Duodenal mucosa (tissue), 2 donors: ENCODE measurements at regions not wholly inside any gene's neighbourhood (a gene's known extent, or its start where the extent isn't known, plus 50 kb on each side); places are given as distances from the start of the nearest gene placed in this dataset.

Experiments used
- H3K27ac ChIP-seq: one replicate; pipeline ENCODE4 v1.7.0; 2013; ENCODE audit warnings: low read depth, low read length
- H3K27me3 ChIP-seq, 2 donors: one replicate each; pipeline ENCODE4 v1.7.0; 2013; ENCODE audit warnings: low read length in 2 of 2, control low read depth in 1 of 2; ENCODE audit not compliant: insufficient read depth in 2 of 2, control insufficient read depth in 1 of 2
- H3K36me3 ChIP-seq, 2 donors: one replicate each; pipeline ENCODE4 v1.7.0; 2013; ENCODE audit warnings: low read length in 2 of 2, control low read depth in 1 of 2; ENCODE audit not compliant: insufficient read depth in 2 of 2, control insufficient read depth in 1 of 2
- H3K4me1 ChIP-seq, 2 donors: one replicate each; pipeline ENCODE4 v1.7.0; 2013; ENCODE audit warnings: low read length in 2 of 2, control low read depth in 1 of 2; ENCODE audit not compliant: insufficient read depth in 2 of 2, control insufficient read depth in 1 of 2
- H3K4me3 ChIP-seq, 2 donors: one replicate each; pipeline ENCODE4 v1.7.0; 2013; ENCODE audit warnings: low read length in 2 of 2, low read depth in 1 of 2
- H3K9ac ChIP-seq, 2 donors: one replicate each; pipeline ENCODE4 v1.7.0; 2013; ENCODE audit warnings: low read length in 2 of 2, low read depth in 1 of 2
- H3K9me3 ChIP-seq, 2 donors: one replicate each; pipeline ENCODE4 v1.7.0; 2013; ENCODE audit warnings: low read length in 2 of 2, control low read depth in 1 of 2; ENCODE audit not compliant: control insufficient read depth in 1 of 2

GRCh38 chr7:36802459-36803135 is 78.3 kb upstream of the AOAH start:
- no peaks in the 10 kb centered on the region for H3K27me3 ChIP-seq
- no peak overlapping the region for H3K9ac ChIP-seq
- no peaks in the 10 kb centered on the region for H3K4me1 ChIP-seq
- H3K9me3 ChIP-seq, result no peaks in the 10 kb centered on the region
- H3K27ac ChIP-seq, result no peak overlapping the region
- no peak overlapping the region for H3K4me3 ChIP-seq
- no peaks in the 10 kb centered on the region for H3K36me3 ChIP-seq

GRCh38 chr7:36796850-36797536 is 72.7 kb upstream of the AOAH start:
- Histone ChIP-seq H3K4me1 (no peaks in the 10 kb centered on the region), H3K36me3 (no peaks in the 10 kb centered on the region), H3K4me3 (no peak overlapping the region), H3K27me3 (no peaks in the 10 kb centered on the region), H3K27ac (no peak overlapping the region), H3K9ac (no peak overlapping the region), H3K9me3 (no peaks in the 10 kb centered on the region)

- Histone ChIP-seq H3K27ac (no peak overlapping the region), H3K4me3 (no peak overlapping the region), H3K4me1 (no peaks in the 10 kb centered on the region), H3K9ac (no peak overlapping the region), H3K36me3 (no peaks in the 10 kb centered on the region), H3K9me3 (no peaks in the 10 kb centered on the region), H3K27me3 (no peaks in the 10 kb centered on the region)
These were observed 71.2 kb upstream of the AOAH start for GRCh38 chr7:36795451-36796021.

- peak overlapping the region; percentile 0 for H3K27ac ChIP-seq
- no peak overlapping the region for H3K9ac ChIP-seq
- no peaks in the 10 kb centered on the region for H3K9me3 ChIP-seq
- no peaks in the 10 kb centered on the region for H3K36me3 ChIP-seq
- H3K4me3 ChIP-seq, result no peak overlapping the region
- no peaks in the 10 kb centered on the region for H3K27me3 ChIP-seq
- no peaks in the 10 kb centered on the region for H3K4me1 ChIP-seq
These were observed 70.4 kb upstream of the AOAH start for GRCh38 chr7:36794689-36795088.

DNA sequence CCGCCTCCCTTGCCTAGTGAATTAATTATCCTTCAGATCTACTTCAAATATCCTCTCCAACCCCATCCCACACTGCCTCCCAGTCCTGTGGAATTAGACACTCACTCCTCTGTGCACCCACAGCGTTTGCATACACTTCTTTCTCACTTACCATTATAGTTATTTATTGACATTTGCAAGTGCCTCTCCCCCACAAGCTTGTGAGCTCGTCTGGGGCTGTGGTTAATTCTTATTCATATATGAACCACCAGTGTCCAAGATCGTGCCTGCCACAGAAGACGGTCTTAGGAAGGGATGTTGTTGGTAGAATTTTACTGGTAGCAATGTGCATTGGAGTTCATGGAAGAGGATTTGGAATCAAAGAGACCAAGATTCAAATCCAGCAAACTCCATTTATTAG is 68.1 kb upstream of the AOAH start:
- Histone ChIP-seq H3K36me3 (no peaks in the 10 kb centered on the region), H3K27me3 (no peaks in the 10 kb centered on the region), H3K9ac (no peak overlapping the region), H3K4me1 (peaks cover 0 to 4% of the 10 kb centered on the region in 2 donors), H3K9me3 (no peaks in the 10 kb centered on the region), H3K4me3 (no peak overlapping the region), H3K27ac (no peak overlapping the region)

GRCh38 chr7:36790311-36790787 is 66.1 kb upstream of the AOAH start:
- Histone ChIP-seq H3K9me3 (no peaks in the 10 kb centered on the region), H3K36me3 (no peaks in the 10 kb centered on the region), H3K27ac (no peak overlapping the region), H3K4me3 (no peak overlapping the region), H3K9ac (no peak overlapping the region), H3K4me1 (peaks cover 3 to 5% of the 10 kb centered on the region in 2 donors), H3K27me3 (no peaks in the 10 kb centered on the region)

- Histone ChIP-seq H3K27ac (peak overlapping the region; percentile 1), H3K9ac (no peak overlapping the region), H3K9me3 (no peaks in the 10 kb centered on the region), H3K36me3 (no peaks in the 10 kb centered on the region), H3K4me3 (no peak overlapping the region), H3K27me3 (no peaks in the 10 kb centered on the region), H3K4me1 (peaks cover 3 to 8% of the 10 kb centered on the region in 2 donors)
These were observed 64.7 kb upstream of the AOAH start for GRCh38 chr7:36788825-36789470.

DNA sequence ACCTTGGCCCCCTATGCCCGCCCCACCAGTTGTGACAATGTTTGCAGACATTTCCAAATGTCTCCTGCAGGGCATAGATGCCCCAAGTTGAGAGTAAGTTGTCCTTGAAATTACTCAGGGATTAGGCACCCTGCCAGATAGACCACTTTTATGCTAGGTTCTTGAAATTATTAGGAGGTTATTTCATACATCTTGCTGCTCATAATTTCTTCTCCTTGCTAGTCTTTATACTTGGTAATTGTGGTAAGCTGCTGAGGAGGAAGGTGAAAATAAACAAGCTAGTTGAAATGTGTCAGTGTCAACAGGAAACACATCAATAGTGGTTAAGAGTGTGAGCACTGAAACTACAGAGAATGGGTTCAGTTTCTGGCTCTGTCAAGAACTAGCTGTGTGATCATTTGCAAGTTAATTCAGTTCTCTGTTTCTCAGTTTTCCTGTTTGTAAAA is 63.7 kb upstream of the AOAH start:
- no peak overlapping the region for H3K27ac ChIP-seq

GRCh38 chr7:36784991-36785940 is 61.0 kb upstream of the AOAH start:
- Histone ChIP-seq H3K27ac (peak overlapping the region; percentile 17), H3K9me3 (no peaks in the 10 kb centered on the region), H3K4me1 (peaks cover 3 to 8% of the 10 kb centered on the region in 2 donors), H3K36me3 (no peaks in the 10 kb centered on the region), H3K9ac (no peak overlapping the region), H3K27me3 (no peaks in the 10 kb centered on the region), H3K4me3 (no peak overlapping the region)

More for the DNA sequence above, 63.7 kb upstream of the AOAH start:
- H3K36me3 ChIP-seq, result no peaks in the 10 kb centered on the region
- no peaks in the 10 kb centered on the region for H3K27me3 ChIP-seq
- no peak overlapping the region for H3K4me3 ChIP-seq
- no peak overlapping the region for H3K9ac ChIP-seq
- H3K9me3 ChIP-seq, result no peaks in the 10 kb centered on the region
- peaks cover 3 to 8% of the 10 kb centered on the region in 2 donors for H3K4me1 ChIP-seq
